EL (cell line): ENCODE measurements at regions not wholly inside any gene's neighbourhood (a gene's known extent, or its start where the extent isn't known, plus 50 kb on each side); places are given as distances from the start of the nearest gene placed in this dataset.
"Not testable (repeated sequence)": the region's sequence is repeated elsewhere in the genome, so short reads cannot be mapped to it uniquely, and the experiment has no call there.

ENCODE experiments used
- DNase-seq: peaks from one replicate; pipeline ENCODE4 v3.0.0-alpha.2; 2016

DNA sequence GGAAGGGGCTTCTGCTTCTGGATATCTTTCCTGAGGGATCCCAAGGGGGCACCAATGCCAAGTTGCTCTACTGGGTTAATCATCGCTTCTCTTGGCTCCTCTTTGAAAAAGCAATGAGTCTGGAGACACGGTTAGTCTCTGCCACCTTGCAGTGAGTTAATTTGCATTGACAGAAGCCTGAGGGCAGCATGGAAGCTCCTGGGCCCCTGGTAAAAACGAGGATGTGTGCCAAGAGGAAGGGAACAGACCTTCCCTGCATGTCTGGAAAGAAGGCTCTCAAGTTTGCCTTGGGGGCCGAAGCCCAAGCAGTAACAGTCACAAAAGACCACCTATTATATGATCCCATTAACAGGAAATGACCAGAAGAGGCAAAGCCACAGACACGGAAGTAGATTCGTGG, 86.7 kb downstream of the IRX5 start:
- DNase-seq = no peak

DNA sequence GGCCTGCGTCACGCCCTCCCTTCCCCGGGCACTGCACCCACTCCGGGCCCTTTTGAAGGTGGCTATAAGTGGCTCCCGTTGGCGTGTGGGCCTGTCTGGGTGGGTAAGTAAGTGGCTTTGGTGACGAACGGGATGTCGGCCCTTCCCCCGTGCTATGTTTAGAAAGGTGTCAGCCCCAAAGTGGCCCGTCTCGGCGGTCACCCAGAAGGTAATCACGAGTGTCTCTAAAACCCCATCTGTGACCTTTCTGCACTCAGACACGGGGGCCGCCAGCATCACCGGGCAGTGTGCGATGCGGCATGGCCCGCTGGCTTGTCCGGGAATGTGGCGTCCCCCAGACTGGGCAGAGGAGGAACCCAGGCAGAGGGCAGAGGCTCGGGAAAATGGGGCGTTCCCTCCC, 88.2 kb downstream of the IRX5 start:
- DNase-seq = no peak

DNA sequence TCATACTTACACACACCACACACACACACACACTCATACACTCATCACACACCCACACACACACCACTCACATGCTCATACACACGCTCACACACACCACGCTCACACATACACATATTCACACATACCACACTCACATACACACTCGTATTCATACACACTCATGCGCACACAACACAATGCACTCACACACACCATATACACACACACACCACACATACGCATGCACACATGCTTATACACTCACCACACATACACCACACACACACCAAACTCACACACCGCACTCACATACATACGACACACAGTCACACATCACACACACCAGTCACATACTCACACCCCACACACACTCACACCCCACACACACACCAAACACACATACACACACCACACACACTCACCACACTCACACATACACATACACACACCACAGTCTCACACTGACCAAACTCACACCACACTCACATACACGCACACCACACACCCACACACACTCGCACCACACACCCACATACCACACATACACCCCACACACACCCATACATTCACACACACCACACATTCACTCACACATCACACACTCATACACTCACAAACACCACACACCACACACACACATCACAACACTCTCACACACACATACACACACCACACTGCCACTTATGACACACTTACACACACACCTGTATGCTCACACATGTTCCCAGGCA, 88.9 kb downstream of the IRX5 start:
- no peak for DNase-seq

DNA sequence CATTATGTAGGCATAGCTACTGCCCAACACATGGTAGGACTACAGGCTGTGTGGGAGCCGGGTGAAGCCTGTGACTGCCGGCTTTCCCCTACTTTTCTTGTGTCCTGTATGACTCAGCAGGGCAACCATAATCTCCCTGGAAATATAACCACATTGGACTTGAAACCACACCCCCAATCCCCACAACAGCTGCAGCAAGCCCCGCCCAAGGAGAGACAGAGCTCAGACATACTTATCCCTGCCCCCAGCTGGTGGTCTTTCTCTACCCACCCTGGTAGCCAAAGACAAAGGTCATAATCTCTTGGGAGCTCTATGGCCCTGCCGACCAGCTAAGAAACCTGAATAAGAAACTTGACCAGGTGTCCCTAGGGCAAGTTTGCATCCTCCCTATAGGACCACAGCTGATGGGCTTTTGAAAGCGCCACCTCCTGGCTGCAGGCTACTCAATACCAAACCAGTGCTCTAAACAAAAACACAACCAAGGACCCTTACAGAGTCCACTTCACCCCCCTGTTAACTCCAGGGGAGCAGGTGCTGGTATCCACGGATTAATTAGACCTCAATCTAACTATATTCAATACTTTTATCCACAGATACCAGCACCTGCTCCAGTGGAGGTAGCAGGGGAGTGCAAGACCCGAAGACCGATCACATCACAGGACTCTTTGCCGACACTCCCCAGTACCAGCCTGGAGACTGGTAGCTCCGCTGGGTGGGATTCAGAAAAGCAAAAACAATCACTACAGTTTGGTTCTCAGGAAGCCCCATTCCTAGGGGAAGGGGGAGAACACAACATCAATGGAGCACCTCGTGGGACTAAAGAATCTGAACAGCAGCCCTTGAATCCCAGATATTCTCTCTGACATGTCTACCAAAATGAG, 91.2 kb downstream of the IRX5 start:
- peak; percentile 57 for DNase-seq

DNA sequence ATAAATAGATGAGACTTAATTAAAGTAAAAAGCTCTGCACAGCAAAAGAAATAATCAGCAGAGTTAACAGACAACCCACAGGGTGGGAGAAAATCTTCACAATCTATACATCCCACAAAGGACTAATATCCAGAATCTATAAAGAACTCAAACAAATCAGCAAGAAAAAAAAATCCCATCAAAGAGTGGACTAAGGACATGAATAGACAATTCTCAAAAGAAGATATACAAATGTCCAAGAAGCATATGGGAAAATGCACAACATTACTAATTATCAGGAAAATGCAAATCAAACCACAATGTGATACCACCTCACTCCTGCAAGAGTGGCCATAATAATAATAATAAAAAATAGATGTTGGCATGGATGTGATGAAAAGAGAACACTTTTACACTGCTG, 96.6 kb downstream of the IRX5 start:
- not testable (repeated sequence) for DNase-seq

DNA sequence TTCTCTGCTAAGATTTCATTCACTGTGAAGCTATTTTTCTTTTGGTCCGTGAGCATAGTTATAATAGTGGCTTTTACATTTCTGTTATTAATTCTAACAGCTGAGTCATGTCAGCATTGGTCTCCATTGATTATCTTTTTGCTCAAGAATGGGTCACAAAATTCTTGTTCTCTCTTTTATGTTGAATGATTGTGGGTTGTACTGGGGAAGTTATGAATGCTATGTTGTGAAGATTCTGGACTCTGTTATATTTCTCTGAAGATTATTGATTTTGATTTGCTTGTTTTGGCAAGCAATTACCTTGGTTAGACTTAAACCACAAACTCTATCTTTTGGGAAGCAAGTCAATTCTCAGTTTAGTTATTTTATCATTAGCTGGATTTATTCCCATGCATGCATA, 98.8 kb downstream of the IRX5 start:
- no peak for DNase-seq

DNA sequence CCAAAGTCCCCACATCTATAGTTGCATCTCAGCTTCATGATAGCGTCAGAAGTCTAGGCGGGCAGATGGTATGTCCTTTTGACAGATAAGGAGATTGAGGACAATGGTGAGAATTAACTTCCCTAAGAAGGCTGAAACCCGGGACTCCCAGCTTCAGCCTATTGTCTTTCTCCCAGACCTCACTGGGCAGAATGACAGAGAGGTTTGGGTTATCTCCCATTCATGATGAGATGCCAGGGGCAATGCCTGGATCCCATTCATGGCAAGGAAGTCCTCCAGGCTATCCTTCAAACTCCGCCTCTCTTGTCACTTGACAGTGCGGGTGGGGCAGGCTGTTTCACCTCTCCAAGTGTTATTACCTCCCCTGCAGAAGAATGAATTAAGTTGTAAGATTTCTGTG, 100.3 kb downstream of the IRX5 start:
- DNase-seq = no peak

DNA sequence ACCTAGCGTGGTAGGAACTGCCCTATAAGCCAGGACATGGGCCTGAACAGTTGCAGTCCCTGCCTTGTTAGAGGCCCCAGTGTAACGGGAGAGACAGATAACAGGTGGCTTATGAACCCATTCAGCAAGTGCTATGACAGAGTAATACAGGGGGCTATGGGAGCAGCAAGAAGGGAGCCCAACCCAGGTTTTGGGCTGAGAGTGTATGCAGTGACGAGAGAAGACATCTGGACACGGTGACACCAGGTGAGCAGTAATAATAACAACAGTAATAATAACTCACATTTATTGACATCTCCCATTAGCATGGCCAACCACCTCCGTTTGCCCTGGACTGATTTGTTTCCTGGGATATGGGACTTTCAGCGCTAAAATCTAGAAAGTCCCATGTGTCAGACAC, 100.8 kb downstream of the IRX5 start:
- DNase-seq = no peak

DNA sequence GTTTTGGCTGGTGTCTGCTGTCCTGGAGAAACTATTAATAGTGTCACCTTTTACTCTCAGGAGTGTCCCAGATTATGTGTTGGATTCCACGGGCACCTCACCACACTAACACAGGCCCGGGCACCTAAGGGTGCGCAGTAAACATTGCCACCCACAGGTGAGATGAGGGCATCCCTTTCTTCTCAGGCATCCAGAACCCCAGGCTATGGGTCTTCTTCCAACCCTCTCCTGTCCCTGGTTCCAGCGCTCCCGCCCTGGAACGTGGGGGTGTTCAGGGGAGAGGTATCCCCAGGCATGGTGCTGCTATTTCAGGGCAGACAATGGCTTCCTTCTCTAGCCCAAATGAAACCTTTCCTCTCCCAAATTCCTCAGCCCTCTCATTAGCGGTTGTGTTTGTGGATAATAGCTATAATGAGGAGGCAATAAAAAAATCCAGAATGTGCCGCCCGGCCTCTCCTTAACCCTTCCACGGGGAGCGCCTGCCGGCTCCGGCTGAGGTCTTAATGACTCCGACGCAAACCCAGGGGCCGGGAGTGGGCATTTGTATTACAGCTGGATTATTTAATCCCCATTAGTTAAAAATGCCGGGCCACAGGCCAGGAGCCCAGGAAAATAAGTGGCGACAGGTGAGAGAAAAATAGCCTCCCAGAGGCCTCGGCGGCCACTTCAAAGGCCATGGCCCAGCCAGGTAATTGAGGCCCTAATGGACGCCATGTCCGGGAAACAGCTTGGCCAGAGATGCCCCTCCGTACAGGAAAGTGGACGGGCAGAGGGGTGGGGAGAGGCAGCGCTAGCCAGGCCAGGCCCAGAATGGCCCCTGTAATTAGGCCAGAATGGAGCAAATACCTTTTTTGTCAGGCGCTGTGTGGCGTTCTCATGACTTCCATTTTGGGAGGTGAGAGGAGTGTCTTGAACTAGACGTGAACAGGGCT, 102.8 kb downstream of the IRX5 start:
- DNase-seq = no peak

DNA sequence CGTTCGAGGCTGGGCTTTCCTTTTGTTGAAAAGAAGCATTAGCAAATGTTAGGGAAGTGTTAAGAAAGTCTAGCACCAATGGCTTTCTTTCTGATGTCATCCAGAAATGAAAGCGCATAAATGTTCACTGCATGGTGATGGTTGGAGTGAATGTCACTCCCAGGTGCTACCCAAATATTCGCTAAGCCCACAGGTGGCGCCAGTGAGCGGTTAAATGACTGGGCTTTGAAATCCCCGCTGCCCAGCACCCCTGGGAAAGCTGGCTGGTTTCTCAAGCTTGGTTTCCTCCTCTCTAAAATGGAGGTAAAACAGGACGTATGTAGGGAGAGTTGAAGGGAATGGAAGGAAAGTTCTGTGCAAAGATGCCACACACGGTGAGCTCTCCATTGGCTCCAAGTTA, 104.4 kb downstream of the IRX5 start:
- peak; percentile 13 for DNase-seq

DNA sequence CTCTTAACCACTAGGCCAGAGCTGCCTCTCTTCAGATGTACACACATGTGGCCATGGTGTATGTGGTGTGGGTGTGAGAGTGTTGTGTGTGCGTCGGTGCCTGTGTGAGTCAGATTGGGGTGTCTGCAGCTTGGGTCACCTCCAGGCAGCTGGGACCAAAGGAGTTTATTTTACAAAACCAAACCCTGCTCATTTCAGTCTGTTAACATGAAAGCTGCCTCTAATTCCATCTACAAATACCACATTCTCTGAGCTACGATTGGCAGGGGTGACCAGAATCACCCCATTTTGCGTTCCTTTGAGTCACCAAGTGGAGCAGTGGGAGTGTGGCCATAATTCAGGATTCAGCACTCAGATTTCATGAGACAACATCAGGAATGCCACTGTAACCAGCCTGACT, 105.3 kb downstream of the IRX5 start:
- no peak for DNase-seq

DNA sequence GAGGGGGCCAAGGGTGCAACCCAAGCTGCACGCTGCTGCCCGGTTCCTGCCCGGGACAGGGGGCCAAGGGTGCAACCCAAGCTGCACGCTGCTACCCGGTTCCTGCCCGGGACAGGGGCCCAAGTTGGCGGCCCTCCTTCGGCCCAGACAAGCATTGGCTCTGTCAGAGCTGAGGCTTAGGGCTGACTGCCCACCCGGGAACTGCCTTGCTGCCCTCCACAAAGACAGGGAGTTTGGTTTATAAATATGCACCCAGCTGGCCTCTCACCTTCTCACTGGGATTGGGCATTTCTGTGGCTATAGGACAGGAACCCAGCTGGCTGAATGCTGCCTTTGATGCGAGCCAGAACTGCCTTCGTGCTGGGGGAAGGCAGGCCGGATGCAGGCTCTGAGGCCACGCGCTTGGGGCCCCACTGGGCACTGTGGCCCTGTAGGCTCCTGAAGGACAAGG, 105.7 kb downstream of the IRX5 start:
- no peak for DNase-seq

DNA sequence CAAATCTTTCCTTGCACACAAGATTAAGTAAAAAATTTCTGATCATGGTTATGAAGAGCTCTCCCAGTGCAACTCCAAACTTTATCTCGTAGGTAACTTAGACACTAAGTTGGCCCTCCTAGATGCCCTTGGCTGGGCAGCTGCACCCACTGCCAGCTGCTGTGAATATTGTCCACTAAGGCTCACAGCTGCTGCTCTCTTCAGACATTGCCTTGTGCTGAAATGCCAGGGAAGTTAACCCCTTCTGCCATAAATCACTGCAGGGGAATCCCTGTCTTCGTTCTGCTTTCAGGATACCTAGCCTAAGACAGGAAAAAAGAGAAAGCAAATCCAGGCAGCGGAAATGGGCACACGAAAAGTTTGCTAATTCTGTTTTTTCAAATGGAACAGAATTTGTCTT, 106.4 kb downstream of the IRX5 start:
- DNase-seq = no peak

DNA sequence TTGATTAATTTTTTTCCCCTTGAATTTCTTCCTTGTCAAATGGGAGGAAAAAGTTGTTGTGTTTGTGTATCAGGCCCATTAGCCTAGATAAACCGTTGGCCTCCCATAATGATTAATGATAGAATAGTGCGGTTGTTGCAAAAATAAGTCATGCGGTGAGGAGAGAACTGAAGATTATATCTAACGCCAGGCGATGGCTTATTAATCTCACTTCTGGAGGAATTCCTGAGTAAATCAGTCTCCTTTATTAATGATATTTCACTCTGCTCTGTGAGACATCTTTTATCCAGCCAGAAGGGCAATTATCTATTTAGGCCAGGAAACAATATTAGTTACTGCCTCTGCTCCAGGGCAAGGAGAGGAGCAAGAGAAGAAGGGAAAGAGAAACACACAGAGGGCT, 107.3 kb downstream of the IRX5 start:
- DNase-seq = no peak

DNA sequence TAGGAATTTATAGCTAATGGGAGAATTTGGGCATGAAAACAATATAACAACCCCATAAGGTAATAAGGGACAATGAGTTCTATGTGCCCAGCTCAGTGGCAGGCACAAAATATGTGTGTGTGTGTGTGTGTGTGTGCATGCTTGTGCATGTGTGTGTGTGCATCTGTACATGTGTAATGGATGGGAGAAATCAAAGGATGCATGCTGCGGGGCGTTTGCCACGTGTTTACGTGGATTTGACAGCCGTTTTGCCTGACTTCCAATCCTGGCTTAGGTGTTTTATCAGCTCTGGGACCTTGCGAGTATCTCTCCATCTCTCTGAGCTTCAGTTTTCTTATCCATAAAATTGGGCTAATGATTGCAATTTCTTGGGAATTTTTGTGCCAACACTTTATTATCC, 108.4 kb downstream of the IRX5 start:
- no peak for DNase-seq

DNA sequence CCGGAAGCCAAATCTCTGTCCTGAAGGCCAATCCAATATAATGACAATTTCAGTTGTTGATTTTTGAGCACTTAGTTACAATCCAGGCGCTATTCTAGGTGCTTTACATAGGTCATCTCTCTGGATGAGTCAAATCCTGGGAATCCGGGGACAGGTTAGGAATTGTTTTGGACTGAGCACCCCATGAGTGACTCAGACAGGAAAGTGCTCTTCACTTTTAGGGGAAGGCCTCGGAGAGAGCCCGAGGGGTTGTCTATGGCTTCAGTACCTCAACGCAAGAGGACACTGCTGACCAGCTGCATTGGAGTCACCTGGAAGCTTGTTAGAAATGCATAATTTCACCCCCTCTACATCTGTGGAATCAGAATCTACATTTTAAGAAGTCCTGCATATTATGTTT, 108.8 kb downstream of the IRX5 start:
- no peak for DNase-seq

DNA sequence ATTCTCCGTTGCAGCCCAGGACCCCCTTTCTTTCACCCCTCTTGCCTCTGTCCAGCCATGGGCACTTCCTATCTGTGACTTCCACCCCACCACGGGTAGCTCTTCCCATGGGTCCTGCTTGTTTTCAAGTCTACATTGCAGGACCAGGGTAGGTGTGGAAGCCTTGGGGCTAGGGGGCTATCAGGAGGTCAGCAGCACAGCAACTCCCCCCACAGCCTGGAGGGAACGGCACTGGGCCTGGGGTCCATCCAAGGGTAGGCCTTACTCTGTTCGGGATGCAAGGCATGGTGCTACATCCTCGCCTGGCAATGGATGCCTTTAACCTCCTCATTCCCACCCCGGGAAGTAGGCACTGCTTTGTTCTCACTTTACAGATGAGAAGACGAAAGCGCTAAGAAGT, 109.3 kb downstream of the IRX5 start:
- DNase-seq = no peak

DNA sequence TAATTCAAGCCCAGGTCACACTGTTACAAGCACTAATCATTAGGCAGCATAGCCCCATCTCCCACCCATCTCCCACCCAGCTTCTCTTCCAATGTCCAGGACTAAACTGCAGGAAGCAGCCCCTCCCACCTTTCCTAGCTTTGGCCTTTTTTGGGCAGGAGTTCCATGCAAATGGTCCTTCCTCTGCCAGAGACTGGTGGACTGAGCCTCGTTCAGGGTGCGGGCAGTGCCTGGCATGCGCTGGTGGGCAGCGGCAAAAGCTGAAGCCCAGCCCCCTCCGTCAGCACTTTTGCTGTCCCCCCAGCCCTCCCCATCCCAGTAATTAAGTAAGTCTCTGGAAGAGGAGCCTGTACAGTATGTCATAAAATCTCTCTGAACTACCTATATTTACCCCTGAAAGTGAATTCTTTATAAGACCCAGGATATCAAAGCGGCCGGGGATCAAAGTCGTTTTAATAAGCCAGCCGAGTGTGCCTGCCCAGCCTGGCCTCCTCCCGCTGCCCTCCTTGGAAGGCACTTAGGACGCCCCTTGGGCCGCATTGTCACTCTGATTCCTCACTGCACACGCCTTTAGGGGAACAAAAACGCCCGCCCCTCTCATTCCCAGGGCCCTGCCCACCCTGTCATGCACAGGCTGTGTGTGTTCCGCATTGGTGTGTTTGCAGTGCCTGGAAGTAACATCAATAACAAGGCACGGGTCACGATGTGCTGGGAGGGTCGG, 109.9 kb downstream of the IRX5 start:
- DNase-seq = no peak

DNA sequence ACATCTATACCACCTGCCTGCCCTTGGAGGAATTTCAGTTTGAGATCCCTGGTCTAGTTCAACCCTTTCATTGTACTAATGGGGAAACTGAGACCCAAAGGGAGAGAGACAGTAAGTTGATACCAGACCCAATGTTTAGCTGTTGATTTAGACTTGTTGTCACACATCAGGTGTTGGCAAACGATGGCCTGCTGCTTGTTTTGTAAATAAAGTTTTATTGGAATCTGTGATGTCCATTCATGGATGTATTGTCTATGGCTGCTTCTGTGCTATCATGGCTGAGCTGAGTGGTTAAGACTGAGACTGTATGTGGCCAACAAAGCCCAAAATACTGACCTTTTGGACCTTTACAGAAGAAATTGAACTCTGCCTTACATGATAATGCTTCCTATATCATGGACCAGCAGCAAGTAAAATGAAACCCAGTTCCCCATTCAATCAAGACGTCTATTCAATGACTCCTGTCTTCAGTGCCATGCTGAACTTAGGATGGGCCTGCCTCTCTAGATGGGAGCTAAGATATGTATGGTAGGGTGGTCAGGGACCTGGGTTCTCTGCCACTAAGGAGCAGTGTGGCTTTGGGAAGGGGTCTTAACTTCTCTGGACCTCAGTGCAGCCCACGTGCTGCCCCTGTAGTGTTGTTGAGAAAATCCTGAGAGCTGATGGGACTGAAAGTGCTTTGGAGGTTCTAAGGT, 111.0 kb downstream of the IRX5 start:
- DNase-seq = no peak

DNA sequence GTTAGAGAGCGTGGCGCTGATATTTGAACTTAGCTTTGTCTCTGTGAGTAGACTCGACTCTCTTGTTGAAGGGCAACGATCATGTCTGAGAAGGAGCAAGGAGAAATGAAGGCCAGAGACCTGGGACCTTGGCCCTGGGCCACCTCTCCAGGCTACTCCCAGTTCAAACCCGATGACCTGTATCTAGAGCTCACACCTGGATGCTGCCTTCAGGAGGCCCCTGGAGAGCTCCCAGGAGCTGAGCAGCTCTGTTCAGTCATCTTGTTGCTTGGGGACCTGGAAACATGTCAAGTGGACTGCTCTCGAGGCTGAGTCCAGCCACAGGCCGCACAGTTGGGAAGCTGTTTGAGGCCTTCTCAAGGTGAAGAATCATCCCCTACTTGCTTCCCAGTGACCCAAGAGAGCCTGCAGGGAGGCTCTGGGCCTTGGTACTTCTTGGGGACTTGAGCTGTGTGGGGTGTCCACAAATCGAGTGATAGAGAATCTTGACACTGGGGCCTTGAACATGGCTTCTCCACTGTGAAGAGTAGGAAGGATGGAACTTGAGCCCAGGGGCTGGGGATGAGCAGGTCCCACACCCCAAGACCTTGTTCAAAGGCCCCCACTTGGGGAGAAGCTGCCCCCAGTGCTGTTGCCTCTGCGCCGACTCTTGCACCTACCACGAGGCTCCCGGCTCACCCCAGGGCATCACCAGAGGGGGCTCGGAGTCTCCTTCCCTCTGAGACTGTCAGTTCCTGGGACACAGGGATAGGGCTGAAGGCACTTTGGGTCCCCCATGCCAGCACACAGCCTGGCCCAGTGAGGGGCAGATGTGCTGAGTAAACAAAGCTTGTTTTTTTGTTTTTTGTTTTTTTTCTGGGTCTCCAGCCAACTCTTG, 112.1 kb downstream of the IRX5 start:
- DNase-seq = no peak

DNA sequence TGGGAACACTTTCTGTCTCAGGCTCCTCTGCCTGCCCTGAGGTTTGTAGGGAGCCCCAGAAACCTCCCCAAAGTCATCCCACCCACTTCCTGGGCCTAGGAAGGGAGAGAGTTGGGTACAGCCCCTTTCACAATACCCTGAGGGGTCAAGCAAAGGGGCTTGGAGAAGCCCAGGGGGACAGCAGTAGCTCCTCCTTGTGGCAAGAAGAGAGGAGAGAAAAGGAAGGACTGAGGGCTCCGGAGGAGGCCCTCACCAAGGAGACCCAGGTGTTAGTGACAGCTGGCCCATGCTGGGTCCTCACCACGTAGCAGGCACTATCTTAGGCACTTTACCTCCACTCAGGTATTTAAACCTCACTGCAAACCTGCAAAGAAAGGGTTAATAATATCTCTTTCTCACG, 112.8 kb downstream of the IRX5 start:
- DNase-seq = no peak
